WTC11 (cell line): ENCODE measurements at regions not wholly inside any gene's neighbourhood (a gene's known extent, or its start where the extent isn't known, plus 50 kb on each side); places are given as distances from the start of the nearest gene placed in this dataset.

Experiments
- ATF1 ChIP-seq: sonication (generic); formaldehyde crosslinking; IDR thresholded peaks from 2 replicates; pipeline ENCODE4 v1.8.1; 2023; ENCODE audit warnings: mild to moderate bottlenecking, moderate library complexity, missing genetic modification reagents
- CTCF ChIP-seq: fragments of 200-600 bp; IDR thresholded peaks from 2 replicates; pipeline ENCODE4 v1.8.0; 2022; ENCODE audit warnings: antibody characterized with exemption
- ETV6 ChIP-seq: sonication (generic); formaldehyde crosslinking; IDR thresholded peaks from 2 replicates; pipeline ENCODE4 v1.8.1; 2022; ENCODE audit warnings: mild to moderate bottlenecking, missing genetic modification reagents
- FOXK1 ChIP-seq: sonication (generic); formaldehyde crosslinking; IDR thresholded peaks from 2 replicates; pipeline ENCODE4 v1.8.0; 2022; ENCODE audit warnings: mild to moderate bottlenecking, moderate library complexity, missing genetic modification reagents
- GRHL2 ChIP-seq: fragments of 250-450 bp; sonication (Bioruptor Pico); IDR thresholded peaks from 2 replicates; pipeline ENCODE4 v1.8.0; 2022; ENCODE audit warnings: mild to moderate bottlenecking, moderate library complexity; ENCODE audit not compliant: insufficient replicate concordance, severe bottlenecking
- KAT7 ChIP-seq: sonication (generic); formaldehyde crosslinking; IDR thresholded peaks from 2 replicates; pipeline ENCODE4 v1.8.1; 2023; ENCODE audit warnings: missing genetic modification reagents, mild to moderate bottlenecking, borderline replicate concordance
- NR2C2 ChIP-seq: sonication (generic); formaldehyde crosslinking; IDR thresholded peaks from 2 replicates; pipeline ENCODE4 v1.8.0; 2022; ENCODE audit warnings: mild to moderate bottlenecking, missing genetic modification reagents
- RELA ChIP-seq: sonication (generic); formaldehyde crosslinking; IDR thresholded peaks from 2 replicates; pipeline ENCODE4 v1.8.1; 2022; ENCODE audit warnings: missing genetic modification reagents, mild to moderate bottlenecking, borderline replicate concordance
- SMAD3 ChIP-seq: sonication (generic); formaldehyde crosslinking; IDR thresholded peaks from 2 replicates; pipeline ENCODE4 v1.8.0; 2022; ENCODE audit warnings: missing genetic modification reagents, mild to moderate bottlenecking, borderline replicate concordance
- ZBTB43 ChIP-seq: sonication (generic); formaldehyde crosslinking; IDR thresholded peaks from 2 replicates; pipeline ENCODE4 v1.8.1; 2023; ENCODE audit warnings: mild to moderate bottlenecking, missing genetic modification reagents
- ZNF425 ChIP-seq: fragments of 250-450 bp; sonication (Bioruptor Pico); conservative IDR thresholded peaks from 2 replicates; pipeline ENCODE4 v1.9.0; 2021; ENCODE audit warnings: mild to moderate bottlenecking
- TF ChIP-seq, protein P1 (sequence below): sonication (generic); formaldehyde crosslinking; IDR thresholded peaks from 2 replicates; pipeline ENCODE4 v1.8.0; 2022; ENCODE audit warnings: mild to moderate bottlenecking, missing genetic modification reagents
- TF ChIP-seq, protein P2 (sequence below): sonication (generic); formaldehyde crosslinking; IDR thresholded peaks from 2 replicates; pipeline ENCODE4 v1.8.0; 2022; ENCODE audit warnings: mild to moderate bottlenecking, missing genetic modification reagents
- TF ChIP-seq, protein P3 (sequence below): sonication (generic); formaldehyde crosslinking; IDR thresholded peaks from 2 replicates; pipeline ENCODE4 v1.8.1; 2022; ENCODE audit warnings: low read depth, missing genetic modification reagents, borderline replicate concordance

GRCh38 chr9:79477241-79477840 is 94.4 kb upstream of the TLE4 start:
- no peak for TF ChIP-seq KAT7
- no peak for TF ChIP-seq CTCF
- TF ChIP-seq ZNF425 (CRISPR knock-in tag): no peak
- TF ChIP-seq GRHL2: no peak
- TF ChIP-seq, protein P1, sequence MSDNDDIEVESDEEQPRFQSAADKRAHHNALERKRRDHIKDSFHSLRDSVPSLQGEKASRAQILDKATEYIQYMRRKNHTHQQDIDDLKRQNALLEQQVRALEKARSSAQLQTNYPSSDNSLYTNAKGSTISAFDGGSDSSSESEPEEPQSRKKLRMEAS (CRISPR knock-in tag): no peak
- TF ChIP-seq, protein P2, sequence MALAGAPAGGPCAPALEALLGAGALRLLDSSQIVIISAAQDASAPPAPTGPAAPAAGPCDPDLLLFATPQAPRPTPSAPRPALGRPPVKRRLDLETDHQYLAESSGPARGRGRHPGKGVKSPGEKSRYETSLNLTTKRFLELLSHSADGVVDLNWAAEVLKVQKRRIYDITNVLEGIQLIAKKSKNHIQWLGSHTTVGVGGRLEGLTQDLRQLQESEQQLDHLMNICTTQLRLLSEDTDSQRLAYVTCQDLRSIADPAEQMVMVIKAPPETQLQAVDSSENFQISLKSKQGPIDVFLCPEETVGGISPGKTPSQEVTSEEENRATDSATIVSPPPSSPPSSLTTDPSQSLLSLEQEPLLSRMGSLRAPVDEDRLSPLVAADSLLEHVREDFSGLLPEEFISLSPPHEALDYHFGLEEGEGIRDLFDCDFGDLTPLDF (CRISPR knock-in tag): no peak
- TF ChIP-seq SMAD3 (CRISPR knock-in tag): no peak
- no peak for TF ChIP-seq ETV6
- TF ChIP-seq FOXK1: no peak
- no peak for TF ChIP-seq NR2C2
- no peak for TF ChIP-seq RELA (CRISPR knock-in tag)
- no peak for TF ChIP-seq ATF1 (CRISPR knock-in tag)
- no peak for TF ChIP-seq ZBTB43 (CRISPR knock-in tag)
- TF ChIP-seq, protein P3, sequence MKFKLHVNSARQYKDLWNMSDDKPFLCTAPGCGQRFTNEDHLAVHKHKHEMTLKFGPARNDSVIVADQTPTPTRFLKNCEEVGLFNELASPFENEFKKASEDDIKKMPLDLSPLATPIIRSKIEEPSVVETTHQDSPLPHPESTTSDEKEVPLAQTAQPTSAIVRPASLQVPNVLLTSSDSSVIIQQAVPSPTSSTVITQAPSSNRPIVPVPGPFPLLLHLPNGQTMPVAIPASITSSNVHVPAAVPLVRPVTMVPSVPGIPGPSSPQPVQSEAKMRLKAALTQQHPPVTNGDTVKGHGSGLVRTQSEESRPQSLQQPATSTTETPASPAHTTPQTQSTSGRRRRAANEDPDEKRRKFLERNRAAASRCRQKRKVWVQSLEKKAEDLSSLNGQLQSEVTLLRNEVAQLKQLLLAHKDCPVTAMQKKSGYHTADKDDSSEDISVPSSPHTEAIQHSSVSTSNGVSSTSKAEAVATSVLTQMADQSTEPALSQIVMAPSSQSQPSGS: no peak
